ENCODE measurements at regions not wholly inside any gene's neighbourhood (a gene's known extent, or its start where the extent isn't known, plus 50 kb on each side); places are given as distances from the start of the nearest gene placed in this dataset.

DNA sequence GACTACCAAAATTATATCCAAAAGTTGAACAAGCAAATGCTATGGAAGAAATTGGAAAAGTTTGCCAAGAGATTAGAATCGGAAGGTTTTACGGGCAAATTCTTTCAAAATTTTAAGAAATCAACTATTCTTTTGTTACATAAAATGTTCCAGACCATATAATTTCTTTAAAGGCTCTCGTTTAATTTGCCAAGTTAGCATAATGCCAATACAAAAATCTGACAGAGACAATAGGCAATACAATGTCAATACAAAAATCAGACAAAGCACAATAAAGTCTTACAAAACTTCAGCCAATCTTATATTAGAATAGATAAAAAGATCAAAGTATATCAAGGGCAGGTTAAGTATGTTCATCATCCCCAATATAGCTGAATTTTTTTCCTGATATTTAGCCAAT lies 224.2 kb downstream of the BCL11A start:
- FAIRE-seq (no peak), DNase-seq (ENCODE audit: low read depth, low spot score) (no peak), ATAC-seq (no peak)
- no peaks in the 10 kb centered on the region for H3K27me3 ChIP-seq (replicated peaks in 1 of 2; ENCODE audit: control insufficient read depth in 2 of 2, insufficient read depth in 2 of 2, low read length in 1 of 2)
- no peak overlapping the region for H3K9ac ChIP-seq (ENCODE audit: control insufficient read depth, insufficient read depth, low read length)
- no peaks in the 10 kb centered on the region for H3K79me2 ChIP-seq (ENCODE audit: control insufficient read depth, insufficient read depth, low read length)
- in situ Hi-C loops (cut with MboI) = no loop called here
- ChIA-PET POLR2A (no interaction called here), RAD21 (ENCODE audit: unreplicated experiment) (no interaction called here), CTCF (no interaction called here), SMC1A (ENCODE audit: uncharacterized antibody, unreplicated experiment) (interaction anchor here (1.2 kb wide), 1 partner anchor 17 kb away, joined by 4 read pairs; no protein-coding TSS in a partner anchor)
- WGBS (ENCODE audit: insufficient coverage, insufficient replicate concordance, low lambda C conversion rate, missing lambda C conversion rate) = 79% methylated on average over 3 of the region's 3 CpGs
- BruUV-seq (replicated peaks) = no TSS peak
- intact Hi-C loops (cut with micrococcal nuclease; ENCODE audit: unreplicated experiment) = no loop called here
- no peak overlapping the region for H3K27ac ChIP-seq (ENCODE audit: control insufficient read depth, insufficient read depth)
- TF ChIP-seq ZNF274 (IDR thresholded peaks at IDR 0.05; ENCODE audit: insufficient read depth, insufficient read length) (no peak), TAF1 (IDR thresholded peaks at IDR 0.05; ENCODE audit: borderline replicate concordance, low read depth, low read length) (no peak), JUND (IDR thresholded peaks at IDR 0.05; ENCODE audit: low read depth, low read length) (no peak), ZNF217 (IDR thresholded peaks at IDR 0.05) (no peak), RCOR1 (conservative IDR thresholded peaks at IDR 0.05; ENCODE audit: low read depth, low read length) (no peak), SIX5 (IDR thresholded peaks at IDR 0.05; ENCODE audit: low read depth, low read length, severe bottlenecking) (no peak), HDAC6 (IDR thresholded peaks at IDR 0.05; ENCODE audit: unreplicated experiment) (no peak), SIN3A (IDR thresholded peaks at IDR 0.05; ENCODE audit: low read depth, low read length) (no peak), STAT1 (conservative IDR thresholded peaks at IDR 0.05) (no peak), HDGF (IDR thresholded peaks at IDR 0.05) (no peak), ZBTB33 (IDR thresholded peaks at IDR 0.05) (no peak), POLR2AphosphoS5 (IDR thresholded peaks at IDR 0.05; ENCODE audit: low read length) (no peak), SREBF1 (IDR thresholded peaks at IDR 0.05; ENCODE audit: low read length) (no peak), ELK1 (IDR thresholded peaks at IDR 0.05; ENCODE audit: low read depth, low read length) (no peak), NBN (IDR thresholded peaks at IDR 0.05) (no peak), FOXK2 (IDR thresholded peaks at IDR 0.05) (no peak)
- TF ChIP-seq, protein P1, sequence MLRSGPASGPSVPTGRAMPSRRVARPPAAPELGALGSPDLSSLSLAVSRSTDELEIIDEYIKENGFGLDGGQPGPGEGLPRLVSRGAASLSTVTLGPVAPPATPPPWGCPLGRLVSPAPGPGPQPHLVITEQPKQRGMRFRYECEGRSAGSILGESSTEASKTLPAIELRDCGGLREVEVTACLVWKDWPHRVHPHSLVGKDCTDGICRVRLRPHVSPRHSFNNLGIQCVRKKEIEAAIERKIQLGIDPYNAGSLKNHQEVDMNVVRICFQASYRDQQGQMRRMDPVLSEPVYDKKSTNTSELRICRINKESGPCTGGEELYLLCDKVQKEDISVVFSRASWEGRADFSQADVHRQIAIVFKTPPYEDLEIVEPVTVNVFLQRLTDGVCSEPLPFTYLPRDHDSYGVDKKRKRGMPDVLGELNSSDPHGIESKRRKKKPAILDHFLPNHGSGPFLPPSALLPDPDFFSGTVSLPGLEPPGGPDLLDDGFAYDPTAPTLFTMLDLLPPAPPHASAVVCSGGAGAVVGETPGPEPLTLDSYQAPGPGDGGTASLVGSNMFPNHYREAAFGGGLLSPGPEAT (IDR thresholded peaks at IDR 0.05; ENCODE audit: low read depth) = no peak
- TF ChIP-seq, protein P2, sequence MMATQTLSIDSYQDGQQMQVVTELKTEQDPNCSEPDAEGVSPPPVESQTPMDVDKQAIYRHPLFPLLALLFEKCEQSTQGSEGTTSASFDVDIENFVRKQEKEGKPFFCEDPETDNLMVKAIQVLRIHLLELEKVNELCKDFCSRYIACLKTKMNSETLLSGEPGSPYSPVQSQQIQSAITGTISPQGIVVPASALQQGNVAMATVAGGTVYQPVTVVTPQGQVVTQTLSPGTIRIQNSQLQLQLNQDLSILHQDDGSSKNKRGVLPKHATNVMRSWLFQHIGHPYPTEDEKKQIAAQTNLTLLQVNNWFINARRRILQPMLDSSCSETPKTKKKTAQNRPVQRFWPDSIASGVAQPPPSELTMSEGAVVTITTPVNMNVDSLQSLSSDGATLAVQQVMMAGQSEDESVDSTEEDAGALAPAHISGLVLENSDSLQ (IDR thresholded peaks at IDR 0.05) = no peak
- TF ChIP-seq, protein P3, sequence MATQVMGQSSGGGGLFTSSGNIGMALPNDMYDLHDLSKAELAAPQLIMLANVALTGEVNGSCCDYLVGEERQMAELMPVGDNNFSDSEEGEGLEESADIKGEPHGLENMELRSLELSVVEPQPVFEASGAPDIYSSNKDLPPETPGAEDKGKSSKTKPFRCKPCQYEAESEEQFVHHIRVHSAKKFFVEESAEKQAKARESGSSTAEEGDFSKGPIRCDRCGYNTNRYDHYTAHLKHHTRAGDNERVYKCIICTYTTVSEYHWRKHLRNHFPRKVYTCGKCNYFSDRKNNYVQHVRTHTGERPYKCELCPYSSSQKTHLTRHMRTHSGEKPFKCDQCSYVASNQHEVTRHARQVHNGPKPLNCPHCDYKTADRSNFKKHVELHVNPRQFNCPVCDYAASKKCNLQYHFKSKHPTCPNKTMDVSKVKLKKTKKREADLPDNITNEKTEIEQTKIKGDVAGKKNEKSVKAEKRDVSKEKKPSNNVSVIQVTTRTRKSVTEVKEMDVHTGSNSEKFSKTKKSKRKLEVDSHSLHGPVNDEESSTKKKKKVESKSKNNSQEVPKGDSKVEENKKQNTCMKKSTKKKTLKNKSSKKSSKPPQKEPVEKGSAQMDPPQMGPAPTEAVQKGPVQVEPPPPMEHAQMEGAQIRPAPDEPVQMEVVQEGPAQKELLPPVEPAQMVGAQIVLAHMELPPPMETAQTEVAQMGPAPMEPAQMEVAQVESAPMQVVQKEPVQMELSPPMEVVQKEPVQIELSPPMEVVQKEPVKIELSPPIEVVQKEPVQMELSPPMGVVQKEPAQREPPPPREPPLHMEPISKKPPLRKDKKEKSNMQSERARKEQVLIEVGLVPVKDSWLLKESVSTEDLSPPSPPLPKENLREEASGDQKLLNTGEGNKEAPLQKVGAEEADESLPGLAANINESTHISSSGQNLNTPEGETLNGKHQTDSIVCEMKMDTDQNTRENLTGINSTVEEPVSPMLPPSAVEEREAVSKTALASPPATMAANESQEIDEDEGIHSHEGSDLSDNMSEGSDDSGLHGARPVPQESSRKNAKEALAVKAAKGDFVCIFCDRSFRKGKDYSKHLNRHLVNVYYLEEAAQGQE (IDR thresholded peaks at IDR 0.05; ENCODE audit: low read depth, low read length) = no peak
- no peaks in the 10 kb centered on the region; the same call in 1 of the 3 replicates for H3K9me3 ChIP-seq (replicated peaks; ENCODE audit: control insufficient read depth, insufficient read depth, low read length)
- no peaks in the 10 kb centered on the region for H3K4me1 ChIP-seq (ENCODE audit: control insufficient read depth, insufficient read depth, low read length)
- H3K4me2 ChIP-seq (ENCODE audit: control insufficient read depth, insufficient read depth) = no peak overlapping the region
- no peak overlapping the region for H3K4me3 ChIP-seq
- H2AFZ ChIP-seq (ENCODE audit: control insufficient read depth, low read depth, low read length) = no peak overlapping the region
- H4K20me1 ChIP-seq (ENCODE audit: control insufficient read depth, insufficient read depth) = no peaks in the 10 kb centered on the region
- H3K36me3 ChIP-seq (ENCODE audit: control insufficient read depth in 2 of 2, insufficient read depth in 2 of 2, low read length in 1 of 2) = no peaks in the 10 kb centered on the region

Data from GM12878 (cell line).